ENCODE measurements at regions not wholly inside any gene's neighbourhood (a gene's known extent, or its start where the extent isn't known, plus 50 kb on each side); places are given as distances from the start of the nearest gene placed in this dataset.

- intact Hi-C loops (cut with micrococcal nuclease), result loop anchor here (5.0 kb wide), 1 partner anchor 43 kb away; no protein-coding TSS in a partner anchor
- peaks cover 45 to 49% of the 10 kb centered on the region in 2 donors for H3K4me1 Mint-ChIP-seq
- no peaks in the 10 kb centered on the region for H3K27me3 Mint-ChIP-seq (ENCODE audit: low read depth in 2 of 2)
- peak overlapping the region; percentile 91 to 96 for H3K27ac Mint-ChIP-seq
- H3K27me3 ChIP-seq (ENCODE audit: control insufficient read depth, insufficient read depth, low read length), result no peaks in the 10 kb centered on the region
- TF ChIP-seq, protein P1, sequence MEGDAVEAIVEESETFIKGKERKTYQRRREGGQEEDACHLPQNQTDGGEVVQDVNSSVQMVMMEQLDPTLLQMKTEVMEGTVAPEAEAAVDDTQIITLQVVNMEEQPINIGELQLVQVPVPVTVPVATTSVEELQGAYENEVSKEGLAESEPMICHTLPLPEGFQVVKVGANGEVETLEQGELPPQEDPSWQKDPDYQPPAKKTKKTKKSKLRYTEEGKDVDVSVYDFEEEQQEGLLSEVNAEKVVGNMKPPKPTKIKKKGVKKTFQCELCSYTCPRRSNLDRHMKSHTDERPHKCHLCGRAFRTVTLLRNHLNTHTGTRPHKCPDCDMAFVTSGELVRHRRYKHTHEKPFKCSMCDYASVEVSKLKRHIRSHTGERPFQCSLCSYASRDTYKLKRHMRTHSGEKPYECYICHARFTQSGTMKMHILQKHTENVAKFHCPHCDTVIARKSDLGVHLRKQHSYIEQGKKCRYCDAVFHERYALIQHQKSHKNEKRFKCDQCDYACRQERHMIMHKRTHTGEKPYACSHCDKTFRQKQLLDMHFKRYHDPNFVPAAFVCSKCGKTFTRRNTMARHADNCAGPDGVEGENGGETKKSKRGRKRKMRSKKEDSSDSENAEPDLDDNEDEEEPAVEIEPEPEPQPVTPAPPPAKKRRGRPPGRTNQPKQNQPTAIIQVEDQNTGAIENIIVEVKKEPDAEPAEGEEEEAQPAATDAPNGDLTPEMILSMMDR (IDR thresholded peaks at IDR 0.05), result no peak
- no peak for DNase-seq
- 92% methylated on average over 7 of the region's 8 CpGs for WGBS (ENCODE audit: insufficient coverage)
- no peaks in the 10 kb centered on the region for H3K36me3 Mint-ChIP-seq
- ATAC-seq, result no peak
- H3K27ac ChIP-seq (ENCODE audit: low read length), result peak overlapping the region; percentile 69
- no peak overlapping the region for H3K4me3 ChIP-seq (ENCODE audit: low read length)
- H3K9me3 ChIP-seq (ENCODE audit: control insufficient read depth, insufficient read depth, low read length), result no peaks in the 10 kb centered on the region
- H3K9me3 Mint-ChIP-seq, result no peaks in the 10 kb centered on the region
- no peak overlapping the region for H3K4me3 Mint-ChIP-seq
- peaks cover 41% of the 10 kb centered on the region for H3K4me1 ChIP-seq (ENCODE audit: control insufficient read depth, insufficient read depth, low read length)
- peaks cover 3% of the 10 kb centered on the region for H3K36me3 ChIP-seq (ENCODE audit: control insufficient read depth, insufficient read depth, low read length)
Measured at GRCh38 chr12:31875609-31875964, 83.6 kb upstream of the RESF1 start.

GRCh38 chr12:31874961-31875608 lies 84.1 kb upstream of the RESF1 start:
- H3K4me3 ChIP-seq (ENCODE audit: low read length), result no peak overlapping the region
- H3K27ac ChIP-seq (ENCODE audit: low read length), result peak overlapping the region; percentile 69
- Mint-ChIP-seq H3K9me3 (no peaks in the 10 kb centered on the region), H3K27ac (peak overlapping the region; percentile 91 to 96), H3K4me1 (peaks cover 40 to 44% of the 10 kb centered on the region in 2 donors), H3K36me3 (no peaks in the 10 kb centered on the region), H3K27me3 (ENCODE audit: low read depth in 2 of 2) (no peaks in the 10 kb centered on the region), H3K4me3 (peak overlapping the region; percentile 49)
- peaks cover 41% of the 10 kb centered on the region for H3K4me1 ChIP-seq (ENCODE audit: control insufficient read depth, insufficient read depth, low read length)
- TF ChIP-seq, protein P1 (IDR thresholded peaks at IDR 0.05), result no peak
- H3K36me3 ChIP-seq (ENCODE audit: control insufficient read depth, insufficient read depth, low read length), result peaks cover 3% of the 10 kb centered on the region
- WGBS (ENCODE audit: insufficient coverage), result 23% methylated on average over 6 of the region's 6 CpGs
- DNase-seq (peak; percentile 51 to 92), ATAC-seq (peak; percentile 92 to 95 (median 94))
- H3K27me3 ChIP-seq (ENCODE audit: control insufficient read depth, insufficient read depth, low read length), result no peaks in the 10 kb centered on the region
- no peaks in the 10 kb centered on the region for H3K9me3 ChIP-seq (ENCODE audit: control insufficient read depth, insufficient read depth, low read length)
- intact Hi-C loops (cut with micrococcal nuclease), result loop anchor here (5.0 kb wide), 1 partner anchor 43 kb away; no protein-coding TSS in a partner anchor

GRCh38 chr12:31872831-31873604 lies 86.2 kb upstream of the RESF1 start:
- H3K4me1 ChIP-seq (ENCODE audit: control insufficient read depth, insufficient read depth, low read length), result peaks cover 36% of the 10 kb centered on the region
- intact Hi-C loops (cut with micrococcal nuclease), result no loop called here
- Mint-ChIP-seq H3K27me3 (ENCODE audit: low read depth in 2 of 2) (no peaks in the 10 kb centered on the region), H3K27ac (peak overlapping the region; percentile 37 to 75), H3K4me3 (no peak overlapping the region), H3K9me3 (no peaks in the 10 kb centered on the region), H3K4me1 (peaks cover 26 to 30% of the 10 kb centered on the region in 2 donors), H3K36me3 (no peaks in the 10 kb centered on the region)
- H3K27ac ChIP-seq (ENCODE audit: low read length), result no peak overlapping the region
- H3K27me3 ChIP-seq (ENCODE audit: control insufficient read depth, insufficient read depth, low read length), result no peaks in the 10 kb centered on the region
- H3K36me3 ChIP-seq (ENCODE audit: control insufficient read depth, insufficient read depth, low read length), result peaks cover 3% of the 10 kb centered on the region
- WGBS (ENCODE audit: insufficient coverage), result 82% methylated on average over 18 of the region's 19 CpGs
- DNase-seq (no peak), ATAC-seq (no peak)
- TF ChIP-seq, protein P1 (IDR thresholded peaks at IDR 0.05), result no peak
- H3K4me3 ChIP-seq (ENCODE audit: low read length), result no peak overlapping the region
- no peaks in the 10 kb centered on the region for H3K9me3 ChIP-seq (ENCODE audit: control insufficient read depth, insufficient read depth, low read length)

All from natural killer cell (primary cell).